HG02852 (cell line): ENCODE measurements at regions not wholly inside any gene's neighbourhood (a gene's known extent, or its start where the extent isn't known, plus 50 kb on each side); places are given as distances from the start of the nearest gene placed in this dataset.
"Not testable (repeated sequence)": the region's sequence is repeated elsewhere in the genome, so short reads cannot be mapped to it uniquely, and the experiment has no call there.

Source experiments
- ATAC-seq: cut with Tn5 transposase; IDR thresholded peaks from one replicate; pipeline ENCODE4 v1.9.1; 2021; ENCODE audit warnings: mild to moderate bottlenecking, moderate library complexity; ENCODE audit not compliant: unreplicated experiment

GRCh38 chr5:20940786-20941185, 952.8 kb upstream of the CDH18 start:
- ATAC-seq = not testable (repeated sequence)

GRCh38 chr5:20890936-20891335, 902.9 kb upstream of the CDH18 start:
- not testable (repeated sequence) for ATAC-seq

- ATAC-seq = not testable (repeated sequence)
Measured at GRCh38 chr5:20875726-20876125, 887.7 kb upstream of the CDH18 start.

GRCh38 chr5:20865892-20866291, 877.9 kb upstream of the CDH18 start:
- not testable (repeated sequence) for ATAC-seq

GRCh38 chr5:20833081-20833627, 845.2 kb upstream of the CDH18 start:
- no peak for ATAC-seq

- ATAC-seq = no peak
Measured at GRCh38 chr5:20832204-20833080, 844.4 kb upstream of the CDH18 start.

- not testable (repeated sequence) for ATAC-seq
Measured at GRCh38 chr5:20825951-20826350, 838.0 kb upstream of the CDH18 start.

- not testable (repeated sequence) for ATAC-seq
Measured at GRCh38 chr5:20797216-20797615, 809.2 kb upstream of the CDH18 start.

- ATAC-seq = not testable (repeated sequence)
Measured at GRCh38 chr5:20784755-20785154, 796.8 kb upstream of the CDH18 start.

- ATAC-seq = not testable (repeated sequence)
Measured at GRCh38 chr5:20783484-20783883, 795.5 kb upstream of the CDH18 start.

- ATAC-seq = not testable (repeated sequence)
Measured at GRCh38 chr5:20771338-20771737, 783.3 kb upstream of the CDH18 start.

GRCh38 chr5:20765074-20765473, 777.1 kb upstream of the CDH18 start:
- ATAC-seq = not testable (repeated sequence)

- not testable (repeated sequence) for ATAC-seq
Measured at GRCh38 chr5:20759459-20759858, 771.5 kb upstream of the CDH18 start.

GRCh38 chr5:20752179-20752578, 764.2 kb upstream of the CDH18 start:
- not testable (repeated sequence) for ATAC-seq

- peak; percentile 86 for ATAC-seq
Measured at GRCh38 chr5:20735715-20736114, 747.7 kb upstream of the CDH18 start.

GRCh38 chr5:20732223-20732622, 744.2 kb upstream of the CDH18 start:
- not testable (repeated sequence) for ATAC-seq

- not testable (repeated sequence) for ATAC-seq
Measured at GRCh38 chr5:20721286-20721685, 733.3 kb upstream of the CDH18 start.

GRCh38 chr5:20711520-20712155, 723.6 kb upstream of the CDH18 start:
- ATAC-seq = not testable (repeated sequence)

- ATAC-seq = not testable (repeated sequence)
Measured at GRCh38 chr5:20707634-20708033, 719.6 kb upstream of the CDH18 start.

- no peak for ATAC-seq
Measured at GRCh38 chr5:20694121-20694520, 706.1 kb upstream of the CDH18 start.

- no peak for ATAC-seq
Measured at GRCh38 chr5:20692913-20693312, 704.9 kb upstream of the CDH18 start.
